ENCODE measurements at regions not wholly inside any gene's neighbourhood (a gene's known extent, or its start where the extent isn't known, plus 50 kb on each side); places are given as distances from the start of the nearest gene placed in this dataset.

DNA sequence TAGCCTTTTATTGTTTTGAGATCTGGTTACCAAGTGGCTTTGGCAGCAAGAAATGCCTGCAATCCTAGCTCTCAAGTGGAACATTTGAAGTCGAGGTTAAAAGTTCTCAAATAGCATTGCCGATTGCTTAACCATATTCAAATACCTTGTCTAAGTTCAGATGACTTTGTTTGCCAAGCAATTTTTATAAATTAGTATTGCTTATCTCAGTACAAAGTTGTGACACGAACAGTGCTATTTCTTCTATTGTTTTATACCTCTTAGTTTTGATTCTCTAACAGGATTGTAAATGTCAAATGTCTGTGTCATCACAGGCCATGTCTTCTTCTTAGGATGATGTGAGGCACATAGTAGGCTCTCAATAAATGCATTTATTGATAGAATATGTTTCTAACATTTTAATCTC lies 633.3 kb downstream of the PTPRC start:
- TF ChIP-seq POLR2A (IDR thresholded peaks at IDR 0.05): no peak
- TF ChIP-seq, protein P1, sequence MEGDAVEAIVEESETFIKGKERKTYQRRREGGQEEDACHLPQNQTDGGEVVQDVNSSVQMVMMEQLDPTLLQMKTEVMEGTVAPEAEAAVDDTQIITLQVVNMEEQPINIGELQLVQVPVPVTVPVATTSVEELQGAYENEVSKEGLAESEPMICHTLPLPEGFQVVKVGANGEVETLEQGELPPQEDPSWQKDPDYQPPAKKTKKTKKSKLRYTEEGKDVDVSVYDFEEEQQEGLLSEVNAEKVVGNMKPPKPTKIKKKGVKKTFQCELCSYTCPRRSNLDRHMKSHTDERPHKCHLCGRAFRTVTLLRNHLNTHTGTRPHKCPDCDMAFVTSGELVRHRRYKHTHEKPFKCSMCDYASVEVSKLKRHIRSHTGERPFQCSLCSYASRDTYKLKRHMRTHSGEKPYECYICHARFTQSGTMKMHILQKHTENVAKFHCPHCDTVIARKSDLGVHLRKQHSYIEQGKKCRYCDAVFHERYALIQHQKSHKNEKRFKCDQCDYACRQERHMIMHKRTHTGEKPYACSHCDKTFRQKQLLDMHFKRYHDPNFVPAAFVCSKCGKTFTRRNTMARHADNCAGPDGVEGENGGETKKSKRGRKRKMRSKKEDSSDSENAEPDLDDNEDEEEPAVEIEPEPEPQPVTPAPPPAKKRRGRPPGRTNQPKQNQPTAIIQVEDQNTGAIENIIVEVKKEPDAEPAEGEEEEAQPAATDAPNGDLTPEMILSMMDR (IDR thresholded peaks at IDR 0.05): no peak

Data from thyroid gland (tissue), 4 donors.